Activated CD8-positive, alpha-beta memory T cell treated with anti-CD3 and anti-CD28 coated beads, Interleukin-2, amount 50 U/mL, for 1 hour (primary cell): ENCODE measurements at regions not wholly inside any gene's neighbourhood (a gene's known extent, or its start where the extent isn't known, plus 50 kb on each side); places are given as distances from the start of the nearest gene placed in this dataset.

Experiments used
- DNase-seq: peaks from one replicate; pipeline ENCODE4 v3.0.0-alpha.2; 2020; ENCODE audit errors: extremely low read depth

DNA sequence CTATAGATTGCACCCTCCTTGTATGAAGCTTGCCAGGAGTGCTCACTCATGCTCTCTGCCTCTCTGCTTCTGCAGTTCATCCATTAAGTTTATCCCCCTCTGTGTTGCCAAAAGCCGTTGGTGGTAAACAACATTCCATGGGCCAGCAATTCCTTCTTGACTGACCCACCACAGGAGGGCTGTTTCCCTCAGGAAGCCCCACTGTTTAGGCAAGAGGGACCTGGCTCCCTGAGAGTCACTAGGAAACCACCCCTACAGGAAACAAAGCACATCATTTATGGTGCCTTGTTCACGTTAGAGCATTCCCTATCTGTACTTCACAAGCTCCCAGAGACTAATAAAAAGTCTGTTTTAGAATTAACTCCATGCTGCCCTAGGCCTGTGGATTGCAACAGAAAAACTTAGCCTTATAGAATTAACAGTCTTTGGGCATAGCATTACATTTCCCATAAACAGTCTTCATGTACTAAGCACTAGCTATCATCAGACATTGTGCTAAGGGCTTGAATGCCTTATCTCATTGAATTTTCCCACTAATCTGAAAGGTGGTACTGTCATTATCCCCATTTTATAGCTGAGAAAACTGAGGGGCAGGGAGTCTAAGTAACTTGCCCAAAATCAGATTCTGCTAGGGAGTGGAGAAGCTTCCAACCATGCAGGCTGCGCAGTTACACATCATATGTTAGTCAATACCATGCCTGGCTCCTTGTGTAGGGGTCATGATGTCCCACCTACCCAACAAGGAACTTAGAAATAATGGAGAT, 149.9 kb downstream of the SHQ1 start:
- DNase-seq = no peak

DNA sequence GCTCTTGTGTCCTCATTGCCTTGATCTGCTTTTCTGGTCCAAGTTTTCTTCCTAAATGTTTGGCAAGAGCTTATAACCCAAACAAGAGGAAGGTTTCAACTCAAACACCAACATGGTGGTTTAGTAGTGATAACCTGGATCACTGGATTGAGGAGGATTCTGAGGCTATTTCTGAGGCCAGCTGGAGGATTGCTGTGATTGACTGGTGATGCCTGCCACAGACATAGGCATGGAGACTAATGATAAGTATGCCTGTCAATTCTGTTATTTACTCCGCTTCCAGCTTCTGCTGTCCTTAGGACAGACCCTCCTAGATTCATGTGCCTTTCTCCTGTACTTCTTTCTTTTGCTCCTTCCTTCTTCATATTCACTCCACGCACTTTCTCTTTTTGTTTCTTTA, 150.5 kb downstream of the SHQ1 start:
- DNase-seq = no peak

DNA sequence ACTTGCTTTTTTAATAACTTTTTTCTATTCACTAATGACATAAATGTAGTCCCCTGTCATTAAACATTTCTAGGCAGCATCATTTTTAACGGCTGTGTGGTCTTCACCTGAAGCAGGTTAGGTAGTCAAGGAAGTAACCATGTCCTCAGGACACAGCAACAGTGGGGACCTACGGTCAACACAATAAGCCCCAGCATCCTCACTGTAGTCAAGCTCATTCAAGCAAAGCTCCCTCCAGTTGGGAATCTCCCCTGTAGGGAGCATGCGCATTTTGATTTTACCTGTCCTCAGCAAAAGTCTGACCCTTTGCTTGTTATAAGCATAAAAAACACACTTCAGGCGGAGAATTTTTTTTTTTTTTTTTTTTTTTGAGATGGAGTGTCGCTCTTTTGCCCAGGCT, 151.4 kb downstream of the SHQ1 start:
- no peak for DNase-seq

DNA sequence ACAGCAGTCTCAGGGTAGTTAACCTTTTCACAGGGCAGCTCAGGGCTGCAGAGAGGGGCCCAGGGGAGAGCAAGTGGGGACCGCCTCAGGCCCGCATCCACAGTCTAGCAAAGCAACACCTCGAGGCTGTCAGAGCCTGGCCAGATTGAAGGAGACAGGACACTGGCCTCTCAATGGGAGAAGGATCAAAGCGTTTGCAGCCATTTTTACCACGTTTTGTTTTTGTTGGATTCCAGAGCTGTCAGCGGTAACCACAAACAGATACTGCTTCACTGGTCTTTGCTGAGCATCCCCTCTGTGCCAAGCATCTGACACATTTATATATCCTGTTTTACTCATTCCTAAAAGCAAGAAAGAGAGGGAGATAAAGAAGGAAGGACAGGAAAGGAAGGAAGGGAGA, 153.8 kb downstream of the SHQ1 start:
- no peak for DNase-seq

DNA sequence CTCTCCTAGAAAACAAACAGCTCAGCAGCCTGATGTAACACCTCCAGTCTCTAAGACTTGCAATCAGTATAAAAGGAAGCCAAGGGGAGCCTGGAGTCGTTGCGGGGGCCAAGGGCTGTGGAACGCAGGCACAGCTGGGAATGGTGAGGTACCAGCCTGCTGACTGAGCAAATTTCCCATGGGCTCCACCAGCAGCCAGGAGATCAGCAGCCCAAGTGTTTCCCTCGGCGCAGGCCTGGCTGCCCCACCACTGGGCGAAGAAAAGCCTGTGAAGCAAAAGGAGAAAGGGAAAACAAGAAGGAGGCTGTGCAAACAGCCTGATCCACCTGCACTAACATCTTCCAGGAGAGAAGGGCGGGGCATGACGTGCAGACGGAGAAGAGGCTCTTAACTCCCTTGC, 155.3 kb downstream of the SHQ1 start:
- no peak for DNase-seq

DNA sequence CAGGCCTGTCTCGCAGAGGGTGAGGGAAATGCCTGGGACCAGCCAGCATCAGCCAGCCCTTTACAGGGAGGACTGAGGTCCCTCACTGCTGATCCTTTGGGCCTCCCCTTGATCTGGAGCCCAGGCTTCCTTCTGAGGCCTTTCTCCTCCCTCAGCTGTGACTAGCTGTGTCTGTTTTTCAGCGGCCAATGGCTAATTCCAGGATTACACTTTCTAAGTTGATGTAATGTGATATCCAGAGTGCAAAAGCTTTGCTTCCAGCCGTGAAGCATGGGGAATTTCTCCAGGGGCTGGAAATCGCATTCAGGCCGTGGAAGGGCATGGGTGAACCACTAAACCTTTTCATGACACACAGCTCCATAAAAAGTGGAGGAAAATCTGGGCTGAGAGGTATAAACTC, 157.6 kb downstream of the SHQ1 start:
- no peak for DNase-seq

DNA sequence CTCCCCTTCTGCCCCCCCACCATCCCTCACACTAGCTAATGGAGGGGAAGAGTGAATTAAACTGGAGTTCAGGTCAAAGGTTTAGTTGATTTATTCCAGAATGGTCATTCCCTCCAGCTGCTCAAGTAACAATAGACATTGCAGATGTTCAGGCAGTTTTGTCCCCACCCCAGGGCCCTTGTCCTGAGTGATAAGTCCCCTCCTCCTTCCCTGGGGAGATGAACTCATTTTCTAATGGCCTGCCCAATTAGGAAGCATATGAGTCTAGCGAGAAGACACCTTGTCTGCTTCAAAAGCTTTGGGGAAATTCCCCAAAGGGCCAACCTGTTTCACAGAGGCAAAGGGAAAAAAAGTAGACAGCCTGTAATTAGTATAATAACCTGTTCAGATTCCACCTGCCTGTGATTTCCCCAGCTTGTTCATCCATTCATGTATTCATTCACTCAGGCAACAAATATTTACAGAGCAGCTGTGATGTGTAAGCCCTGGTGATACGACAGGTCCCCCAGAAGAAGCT, 165.3 kb downstream of the SHQ1 start:
- no peak for DNase-seq

DNA sequence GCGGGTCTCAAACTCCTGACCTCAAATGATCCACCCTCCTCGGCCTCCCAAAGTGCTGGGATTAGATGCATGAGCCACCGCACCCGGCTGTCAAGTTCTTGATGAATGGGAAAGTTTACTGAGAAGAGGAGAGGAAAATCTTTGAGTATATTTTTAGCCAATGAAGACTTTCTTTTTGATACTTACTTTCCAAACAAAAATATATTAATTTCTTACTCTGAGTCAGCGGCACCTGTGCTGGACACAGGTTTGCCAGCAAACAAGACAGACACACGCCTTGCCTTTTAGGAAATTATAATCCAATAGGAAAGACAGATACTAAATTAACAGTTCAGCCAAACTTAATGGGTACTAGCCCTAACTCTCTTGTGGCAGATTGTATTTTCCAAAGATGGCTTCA, 166.6 kb downstream of the SHQ1 start:
- DNase-seq = no peak

DNA sequence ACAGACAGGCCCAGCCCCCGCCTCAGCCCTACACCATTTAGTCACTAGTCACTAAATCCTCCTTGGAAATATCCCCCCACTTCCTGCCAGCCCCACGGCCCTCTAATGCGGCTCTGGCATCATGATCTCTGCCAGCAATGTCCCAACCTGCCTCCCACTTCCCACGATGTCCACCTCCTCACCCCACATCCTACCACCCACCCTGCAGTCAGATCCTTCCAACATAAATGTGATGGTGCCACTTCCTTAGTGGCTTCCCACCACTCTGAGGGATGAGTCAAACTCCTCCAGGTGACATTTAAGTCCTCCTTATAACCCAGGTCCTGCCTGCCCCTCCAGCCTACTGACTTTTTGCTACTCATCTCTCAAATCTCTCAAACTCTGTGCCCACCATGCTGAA, 167.5 kb downstream of the SHQ1 start:
- no peak for DNase-seq

DNA sequence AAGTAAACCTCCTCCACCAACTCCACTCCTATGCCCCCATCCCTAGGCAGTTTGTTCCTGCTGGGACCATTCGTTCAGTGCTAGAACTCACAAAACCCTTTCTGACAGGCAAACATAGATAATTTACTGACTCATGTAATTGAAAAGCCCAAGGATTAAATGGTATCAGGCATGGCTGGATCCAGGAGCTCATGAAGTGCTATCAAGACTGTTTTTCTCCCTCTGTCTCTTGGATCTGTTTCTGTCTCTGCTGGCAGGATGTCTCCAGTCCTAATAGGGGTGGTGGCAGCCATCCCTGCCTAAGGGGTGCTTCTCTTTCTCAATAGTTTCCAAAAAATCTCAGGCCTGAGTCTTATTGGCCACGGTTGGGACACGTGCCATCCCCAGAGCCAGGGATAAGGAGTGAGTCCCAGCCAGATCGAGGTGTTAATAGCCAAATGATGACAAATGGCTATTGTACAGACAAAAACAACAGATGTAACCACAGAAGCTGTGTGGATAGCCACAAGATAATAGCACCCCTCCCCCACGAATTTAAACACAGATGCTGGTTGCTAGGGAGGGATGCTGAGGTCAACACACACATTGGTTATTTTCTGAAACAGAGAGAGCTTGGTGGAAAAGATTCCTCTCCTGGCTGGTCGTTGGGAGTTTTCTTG, 168.6 kb downstream of the SHQ1 start:
- DNase-seq = no peak

DNA sequence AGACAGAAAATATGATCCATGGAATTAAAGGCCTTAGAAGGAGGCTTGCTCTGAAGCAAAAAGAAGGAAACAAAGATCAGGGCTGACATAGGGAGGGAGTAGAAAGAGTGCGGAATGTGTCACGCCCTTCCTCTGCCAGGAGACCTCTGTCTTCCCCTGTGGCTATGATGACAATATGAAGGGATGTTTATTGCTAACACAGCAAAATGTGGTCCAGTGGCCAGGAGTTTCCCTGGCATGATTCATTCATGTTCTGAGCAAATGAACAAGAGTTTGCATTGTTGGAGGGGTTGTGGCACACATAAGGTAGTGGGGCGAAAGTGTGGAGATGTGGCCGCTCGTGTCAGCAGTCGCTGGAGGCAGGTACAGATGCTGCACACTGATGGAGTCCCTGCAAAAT, 169.4 kb downstream of the SHQ1 start:
- DNase-seq = no peak

DNA sequence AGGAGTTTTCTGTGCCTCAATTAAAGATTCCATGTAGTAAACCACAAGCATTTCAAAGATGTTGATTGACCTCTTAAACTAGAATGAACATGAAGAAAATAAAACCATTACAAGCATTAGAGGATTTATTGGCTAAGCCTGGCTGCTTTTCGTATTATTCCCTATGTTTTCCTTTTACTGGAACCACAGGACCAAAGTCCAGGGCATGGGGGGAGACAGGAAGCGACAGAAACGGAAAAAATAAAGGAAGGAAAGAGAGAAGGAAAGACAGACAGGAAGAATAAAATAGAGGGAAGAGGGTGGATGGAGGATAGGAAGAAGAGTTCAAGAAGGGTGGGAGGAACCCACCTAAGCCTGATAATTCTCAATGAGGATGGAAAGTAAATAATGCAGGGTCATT, 169.9 kb downstream of the SHQ1 start:
- no peak for DNase-seq

DNA sequence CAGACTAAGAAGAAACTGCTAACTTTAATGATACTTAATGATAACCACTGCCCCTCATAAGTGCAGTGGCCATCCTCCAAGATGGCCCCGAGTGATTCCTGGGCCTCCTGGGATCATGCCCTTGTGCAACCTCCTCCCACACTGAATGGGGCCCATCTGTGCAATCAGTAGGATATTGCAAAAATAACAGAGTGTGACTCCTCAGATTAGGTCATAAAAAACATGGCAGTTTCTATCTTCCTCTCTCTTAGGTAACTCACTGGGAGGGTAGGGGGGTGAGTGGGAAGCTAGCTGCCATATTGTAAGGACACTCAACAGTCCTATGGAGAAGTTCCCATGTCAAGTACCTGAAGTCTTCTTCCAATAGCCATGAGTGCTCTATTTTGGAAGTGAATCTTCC, 173.0 kb downstream of the SHQ1 start:
- DNase-seq = no peak

DNA sequence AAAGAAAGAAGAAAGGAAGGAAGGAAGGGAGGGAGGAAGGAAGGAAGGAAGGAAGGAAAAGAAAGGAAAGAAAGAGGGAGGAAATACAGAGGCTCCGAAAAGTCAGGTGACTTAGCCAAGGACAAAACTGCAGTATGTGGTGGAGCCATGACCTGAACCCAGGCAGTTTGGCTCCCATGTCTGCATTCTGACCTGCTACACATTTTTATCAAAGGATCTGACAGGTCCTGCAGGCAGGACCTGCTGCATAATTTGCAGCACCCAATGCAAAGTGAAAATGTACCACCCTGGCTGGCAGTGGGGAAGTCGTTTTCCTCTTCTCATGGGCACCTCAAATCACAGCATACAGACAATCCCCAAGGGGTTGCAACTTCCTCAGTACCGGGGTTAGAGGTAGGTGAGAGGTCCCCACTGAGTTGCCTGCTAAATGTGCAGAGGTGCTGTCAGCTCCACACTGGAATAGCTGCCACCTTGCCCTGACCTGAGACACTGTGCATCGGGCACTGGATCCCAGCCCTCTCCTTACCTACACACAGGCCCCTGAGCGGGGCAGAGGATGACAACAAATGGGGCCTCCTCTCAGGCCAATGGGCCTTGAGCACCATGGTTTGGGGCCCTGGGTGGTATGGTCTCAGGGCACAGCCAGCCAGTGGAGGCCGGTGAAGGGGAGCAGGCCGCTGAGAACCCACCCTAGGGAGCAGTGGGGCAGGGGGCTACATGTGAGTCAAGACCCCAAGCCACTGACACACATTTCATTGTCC, 175.1 kb downstream of the SHQ1 start:
- DNase-seq = no peak

DNA sequence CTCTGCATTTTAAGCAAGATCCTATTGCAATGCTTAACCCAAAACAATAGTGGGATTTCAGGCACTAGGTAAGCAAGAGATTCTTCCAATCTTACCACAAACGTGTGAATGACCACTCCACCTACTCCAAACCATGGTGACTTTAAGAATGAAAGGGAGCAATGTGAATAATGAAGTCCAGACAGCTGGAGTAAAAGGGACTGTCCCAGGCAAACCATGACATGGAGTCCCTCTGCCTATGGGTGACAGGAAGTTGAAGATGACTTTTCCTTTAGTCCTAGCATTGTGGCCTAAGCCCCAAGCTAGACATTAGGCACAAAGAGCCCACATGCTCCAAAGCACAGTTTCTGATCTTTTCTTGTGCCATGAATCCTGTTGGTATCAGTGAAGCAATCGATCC, 179.0 kb downstream of the SHQ1 start:
- DNase-seq = no peak

DNA sequence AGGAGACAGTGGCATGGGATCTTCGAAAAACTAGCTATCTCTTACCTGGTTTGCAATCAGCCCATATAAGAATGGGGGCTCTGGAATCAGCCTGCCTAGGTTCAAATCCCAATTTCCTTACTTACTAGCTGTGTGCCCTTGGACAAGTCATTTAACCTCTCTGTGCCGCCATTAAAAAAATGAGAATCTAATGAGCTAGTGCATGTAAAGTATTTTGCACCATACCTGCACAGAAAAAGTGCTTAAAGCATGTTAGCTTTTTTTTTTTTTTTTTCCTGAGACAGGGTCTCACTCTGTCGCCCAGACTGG, 181.8 kb downstream of the SHQ1 start:
- DNase-seq = no peak

DNA sequence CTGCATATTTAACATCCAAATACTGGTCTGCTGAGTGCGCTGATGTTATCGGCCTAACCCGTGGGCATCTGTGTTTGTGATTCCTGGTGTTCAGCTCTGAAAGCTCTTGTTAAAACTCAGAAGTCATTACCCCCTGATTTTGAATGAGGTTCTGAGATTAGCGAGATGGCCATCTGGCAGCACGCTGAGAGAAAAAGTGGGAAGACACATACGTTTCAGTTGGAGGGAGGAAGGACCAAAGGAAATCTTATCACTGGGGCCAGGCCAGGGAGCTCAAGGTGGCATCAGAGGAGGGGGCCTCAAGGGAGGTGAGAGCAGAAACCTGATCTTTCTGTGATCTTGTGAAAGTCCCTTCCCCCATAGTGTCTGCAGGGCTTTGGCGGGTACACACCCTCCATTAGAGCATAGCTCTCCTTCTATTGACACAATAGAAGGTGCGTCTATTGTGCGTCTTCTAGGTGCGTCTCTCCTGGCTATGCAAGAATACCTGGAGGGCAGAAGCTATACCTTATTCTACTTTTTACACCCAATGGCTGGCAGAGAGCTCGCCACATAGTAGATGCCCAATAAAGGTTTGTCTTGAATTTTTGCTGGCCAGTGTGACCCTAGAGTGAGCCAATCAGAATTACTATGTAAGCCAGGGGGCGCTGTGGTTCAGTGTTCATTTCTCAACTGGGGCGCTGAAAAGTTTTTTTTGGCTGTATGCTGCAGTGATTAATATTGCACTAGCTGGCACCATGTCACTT, 182.4 kb downstream of the SHQ1 start:
- peak; percentile 7 for DNase-seq

DNA sequence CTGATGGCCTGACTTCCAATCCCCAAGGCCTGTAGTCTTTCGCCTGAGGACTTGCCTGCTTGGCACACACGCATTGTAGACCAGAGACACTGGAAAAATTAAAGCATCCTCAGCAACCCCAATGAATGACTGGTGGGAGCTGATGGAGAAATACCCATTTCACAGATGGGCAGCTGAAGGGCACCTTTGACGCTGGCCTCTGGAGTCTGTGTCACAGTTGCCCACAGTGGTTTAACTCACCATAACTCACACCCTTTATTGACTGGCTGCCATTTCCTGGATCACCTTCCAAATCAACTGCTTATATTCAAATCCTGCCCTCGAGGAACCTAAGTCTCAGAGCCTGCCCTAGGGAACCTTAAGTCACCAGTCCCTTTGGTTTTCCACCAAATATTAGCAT, 183.1 kb downstream of the SHQ1 start:
- no peak for DNase-seq

DNA sequence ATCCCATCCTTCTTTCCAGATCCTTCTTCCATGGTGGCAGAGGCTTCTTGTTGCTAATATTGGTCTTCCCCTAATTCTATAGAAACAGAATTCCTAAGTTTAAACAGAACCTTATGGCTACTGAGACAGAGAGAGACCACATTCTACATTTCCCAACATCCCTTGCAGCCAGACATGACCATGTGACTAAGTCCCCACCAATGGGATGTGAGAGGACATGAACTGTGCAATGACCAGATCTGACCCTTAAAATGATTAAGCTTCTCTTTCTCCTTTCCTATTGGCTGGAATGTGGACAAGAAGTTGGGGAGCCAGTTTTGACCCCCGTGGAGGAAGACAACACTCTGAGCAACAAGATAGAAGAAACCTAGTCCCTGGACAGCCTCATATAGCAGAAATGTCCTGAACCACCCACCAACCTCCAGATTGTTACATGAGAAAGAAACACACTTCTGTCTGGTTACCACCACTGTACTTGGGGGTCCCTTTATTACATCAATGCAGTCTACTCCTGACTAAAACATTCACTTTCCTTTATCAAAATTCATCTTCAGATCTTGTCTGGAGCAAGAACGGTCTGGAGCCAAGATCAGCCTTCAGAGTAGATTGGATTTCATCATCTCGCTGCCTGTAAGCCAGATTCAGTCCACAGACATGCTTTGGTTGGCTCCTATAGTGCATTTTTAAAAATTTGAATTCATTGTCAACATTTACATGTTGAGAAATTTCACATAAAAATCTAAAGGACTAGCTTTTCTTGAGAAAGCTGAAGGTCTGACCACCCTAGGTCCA, 183.9 kb downstream of the SHQ1 start:
- no peak for DNase-seq

DNA sequence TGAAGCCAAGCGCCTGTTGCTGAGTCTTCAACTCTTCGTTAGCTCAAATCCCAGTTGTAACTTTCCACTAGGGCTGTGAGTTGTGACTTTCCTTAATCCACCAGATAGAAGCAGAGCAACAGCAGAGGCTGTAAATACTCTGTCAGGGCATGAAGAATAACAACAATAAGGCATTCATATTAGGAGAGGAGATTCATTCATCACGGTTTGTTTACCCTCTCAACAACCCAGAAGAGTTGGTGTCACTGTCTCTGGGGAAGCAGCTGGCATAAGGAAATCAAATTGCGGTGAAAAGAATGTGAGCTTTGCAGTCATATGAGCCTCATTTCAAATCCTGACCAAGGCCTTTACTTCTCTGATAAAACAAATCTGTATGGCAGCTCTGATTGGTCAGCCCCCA, 184.8 kb downstream of the SHQ1 start:
- no peak for DNase-seq

DNA sequence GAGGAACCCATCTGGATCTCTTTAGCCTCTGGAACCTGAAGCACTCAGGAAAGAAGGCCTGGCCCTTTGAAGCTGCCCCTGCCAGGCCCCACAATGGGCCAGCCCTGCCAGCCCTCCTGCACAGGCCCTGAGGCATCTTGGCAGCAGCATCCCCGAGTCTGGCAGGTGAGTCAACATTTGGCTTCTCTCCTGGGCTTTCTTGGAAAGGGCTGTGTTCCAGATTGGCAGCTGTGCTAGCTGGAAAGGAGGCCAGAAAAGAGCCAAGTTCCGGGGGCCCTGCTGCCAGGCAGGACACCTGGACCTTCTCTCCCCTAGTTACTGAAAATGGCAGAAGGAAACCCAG, 187.2 kb downstream of the SHQ1 start:
- no peak for DNase-seq
